ENCODE measurements at regions not wholly inside any gene's neighbourhood (a gene's known extent, or its start where the extent isn't known, plus 50 kb on each side); places are given as distances from the start of the nearest gene placed in this dataset.
"Not testable (repeated sequence)": the region's sequence is repeated elsewhere in the genome, so short reads cannot be mapped to it uniquely, and the experiment has no call there.

- FAIRE-seq (no peak), DNase-seq (ENCODE audit: insufficient read length, low spot score) (peak; percentile 35)
Observed at GRCh38 chr14:38357557-38357956, 101.7 kb upstream of the CLEC14A start.

DNA sequence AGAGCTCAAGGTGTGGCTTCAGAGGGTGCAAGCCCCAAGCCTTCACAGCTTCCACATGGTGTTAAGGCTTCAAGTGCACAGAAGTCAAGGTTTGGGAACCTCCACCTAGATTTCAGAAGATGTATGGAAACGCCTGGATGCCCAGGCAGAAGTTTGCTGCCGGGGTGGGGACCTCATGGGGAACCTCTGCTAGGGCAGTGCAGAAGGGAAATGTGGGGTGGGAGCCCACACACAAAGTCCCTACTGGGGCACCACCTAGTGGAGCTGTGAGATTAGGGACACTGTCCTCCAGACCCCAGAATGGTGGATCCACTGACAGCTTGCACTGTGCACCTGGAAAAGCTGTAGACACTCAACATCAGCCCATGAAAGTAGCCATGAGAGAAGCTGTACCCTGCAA lies 99.6 kb upstream of the CLEC14A start:
- not testable (repeated sequence) for FAIRE-seq

DNA sequence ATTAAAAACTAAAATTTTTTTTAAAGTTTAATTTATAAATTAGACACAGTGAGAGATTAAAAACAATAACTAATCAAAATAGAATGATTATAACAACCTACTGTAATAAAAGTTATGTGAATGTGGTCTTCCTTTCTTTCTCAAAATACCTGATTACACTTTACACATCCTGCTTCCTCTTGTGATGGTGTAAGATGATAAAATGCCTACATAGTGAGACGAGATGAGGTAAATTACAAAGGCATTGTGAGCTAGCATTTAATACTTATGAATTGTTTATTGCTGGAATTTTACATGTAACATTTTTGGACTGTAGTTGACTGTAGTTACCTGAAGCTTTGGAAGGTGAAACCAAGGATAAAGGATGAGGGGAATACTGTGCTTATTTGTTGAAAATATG lies 94.2 kb upstream of the CLEC14A start:
- DNase-seq (ENCODE audit: insufficient read length, low spot score): no peak
- FAIRE-seq: no peak

More for the DNA sequence above, 99.6 kb upstream of the CLEC14A start:
- DNase-seq (ENCODE audit: insufficient read length, low spot score): not testable (repeated sequence)

- DNase-seq (ENCODE audit: insufficient read length, low spot score) (peak; percentile 23), FAIRE-seq (no peak)
Observed at GRCh38 chr14:38342803-38343202, 86.9 kb upstream of the CLEC14A start.

GRCh38 chr14:38339696-38340095 lies 83.8 kb upstream of the CLEC14A start:
- DNase-seq (ENCODE audit: insufficient read length, low spot score): peak; percentile 23
- FAIRE-seq: no peak

- DNase-seq (ENCODE audit: insufficient read length, low spot score): no peak
- no peak for FAIRE-seq
Observed at GRCh38 chr14:38336298-38336697, 80.4 kb upstream of the CLEC14A start.

GRCh38 chr14:38330275-38330674 lies 74.4 kb upstream of the CLEC14A start:
- FAIRE-seq: no peak
- no peak for DNase-seq (ENCODE audit: insufficient read length, low spot score)

DNA sequence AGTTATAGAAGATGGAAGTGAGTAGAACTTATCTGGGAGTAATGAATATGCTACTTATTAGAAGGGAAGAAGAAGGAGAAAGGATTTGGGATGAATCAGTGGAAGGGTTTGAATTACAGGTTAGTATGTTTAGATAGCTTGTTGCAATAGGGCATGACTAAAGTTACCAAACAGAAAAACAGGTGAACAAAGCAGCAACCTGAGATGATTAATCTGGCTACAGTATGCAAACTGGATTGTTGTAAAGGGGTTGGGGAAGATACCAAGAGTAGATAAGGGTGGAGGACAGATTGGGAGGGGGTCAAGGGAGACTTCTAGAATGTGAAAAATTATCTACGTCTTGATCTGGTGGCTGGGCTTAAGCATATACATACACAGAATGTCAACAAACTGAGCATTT lies 73.4 kb upstream of the CLEC14A start:
- DNase-seq (ENCODE audit: insufficient read length, low spot score) (no peak), FAIRE-seq (no peak)

DNA sequence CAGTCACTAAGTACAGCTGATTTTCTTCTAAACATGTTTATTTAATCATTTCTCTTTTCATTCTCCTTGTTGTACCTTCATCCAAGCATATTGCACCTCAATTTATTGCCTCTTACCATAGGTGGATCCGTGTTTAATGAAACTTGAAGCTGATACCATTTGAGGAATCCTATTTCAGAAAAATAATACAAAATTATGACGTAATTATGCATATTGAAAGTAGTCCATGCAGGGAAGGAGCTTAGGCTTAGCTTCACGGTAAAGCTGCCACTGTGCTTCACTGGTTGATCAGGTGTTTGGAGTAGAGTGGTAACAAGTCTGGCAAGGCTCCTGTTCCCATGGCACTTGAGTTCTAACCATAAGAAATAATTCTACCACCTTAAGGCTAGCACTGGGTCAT lies 61.0 kb upstream of the CLEC14A start:
- DNase-seq (ENCODE audit: insufficient read length, low spot score): no peak
- FAIRE-seq: no peak

DNA sequence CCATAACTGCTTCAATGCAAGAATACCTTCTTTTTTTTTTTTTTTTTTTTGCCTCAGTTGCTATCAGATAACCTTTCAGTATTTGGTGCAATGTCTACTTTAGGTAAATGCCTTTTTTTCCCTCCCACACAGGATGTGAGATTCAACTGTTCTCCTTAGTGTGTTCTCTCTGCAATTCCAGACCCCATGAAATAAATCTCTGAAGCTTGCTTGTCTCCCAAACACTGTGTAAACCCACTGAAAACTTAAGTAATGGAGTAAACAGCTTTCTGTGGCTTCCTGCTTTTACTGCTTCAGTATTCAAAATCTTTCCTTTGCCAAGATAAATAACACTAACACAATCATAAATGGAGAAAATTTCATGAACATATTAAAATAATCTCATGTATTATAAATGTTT lies 55.8 kb upstream of the CLEC14A start:
- DNase-seq (ENCODE audit: insufficient read length, low spot score) (no peak), FAIRE-seq (no peak)

DNA sequence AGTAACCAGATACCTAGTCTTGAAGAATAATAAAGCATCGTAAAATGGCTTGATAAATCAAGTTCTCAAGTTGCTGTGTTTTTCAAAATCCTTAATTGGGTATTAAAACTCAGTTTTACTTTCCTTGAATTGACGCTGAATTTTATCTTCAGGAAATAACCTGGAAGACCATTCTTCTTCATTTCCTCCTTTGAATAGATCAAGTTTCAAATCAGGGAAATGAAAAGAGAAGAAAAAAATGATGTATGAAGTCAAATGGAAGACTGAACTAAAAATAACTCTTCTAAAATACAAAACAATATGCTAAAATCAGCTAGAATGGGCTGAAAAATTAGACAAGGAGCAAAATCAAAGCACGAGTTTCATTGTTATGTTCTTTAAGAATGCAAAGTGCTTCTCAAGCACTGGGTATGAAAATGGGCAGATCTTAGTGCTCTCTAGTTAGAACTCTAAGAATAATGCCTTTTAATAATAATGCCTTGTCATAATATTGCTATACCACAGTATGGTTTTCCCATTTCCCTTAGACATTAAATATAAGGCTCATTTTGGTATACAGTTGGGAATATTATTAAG lies 54.6 kb upstream of the CLEC14A start:
- no peak for FAIRE-seq

DNA sequence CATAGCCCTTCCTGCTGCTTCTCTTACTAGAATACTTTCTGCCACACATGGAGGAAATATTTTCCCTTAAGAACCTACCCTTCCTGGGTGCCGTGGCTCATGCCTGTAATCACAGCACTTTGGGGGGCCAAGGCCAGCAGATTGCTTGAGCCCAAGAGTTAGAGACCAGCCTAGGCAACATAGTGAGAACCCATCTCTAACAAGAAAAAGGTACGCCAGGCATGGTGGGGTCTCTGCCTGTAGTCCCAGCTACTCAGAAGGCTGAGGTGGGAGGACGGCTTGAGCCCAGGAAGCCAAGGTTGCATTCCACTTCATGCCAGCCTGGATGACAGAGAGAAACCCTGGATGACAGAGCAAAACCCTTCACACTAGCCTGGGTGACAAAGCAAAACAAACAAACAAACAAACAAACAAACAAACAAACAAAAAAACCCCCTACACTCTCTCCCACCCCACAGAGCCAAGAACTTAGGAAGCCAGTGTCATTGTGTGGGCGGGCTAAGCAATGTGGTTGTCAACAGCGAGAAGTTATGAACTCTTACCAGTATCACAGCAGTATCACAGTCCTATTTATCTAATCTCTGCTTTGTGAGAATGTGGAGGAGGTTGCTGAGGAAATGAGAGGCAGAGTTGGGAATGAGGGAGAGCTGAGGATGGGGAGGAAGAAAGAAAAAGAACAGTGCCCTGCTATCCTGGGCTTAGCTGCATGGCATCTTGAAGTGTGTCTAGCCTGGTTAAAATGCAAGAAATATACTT lies 53.8 kb upstream of the CLEC14A start:
- FAIRE-seq: no peak
- DNase-seq (ENCODE audit: insufficient read length, low spot score): no peak

More for the DNA sequence above, 54.6 kb upstream of the CLEC14A start:
- no peak for DNase-seq (ENCODE audit: insufficient read length, low spot score)

Data from HTR-8/SVneo (cell line).